ENCODE measurements at regions not wholly inside any gene's neighbourhood (a gene's known extent, or its start where the extent isn't known, plus 50 kb on each side); places are given as distances from the start of the nearest gene placed in this dataset.
A peak's percentile ranks its signal among the peaks of the same experiment; 100 is the strongest.

DNA sequence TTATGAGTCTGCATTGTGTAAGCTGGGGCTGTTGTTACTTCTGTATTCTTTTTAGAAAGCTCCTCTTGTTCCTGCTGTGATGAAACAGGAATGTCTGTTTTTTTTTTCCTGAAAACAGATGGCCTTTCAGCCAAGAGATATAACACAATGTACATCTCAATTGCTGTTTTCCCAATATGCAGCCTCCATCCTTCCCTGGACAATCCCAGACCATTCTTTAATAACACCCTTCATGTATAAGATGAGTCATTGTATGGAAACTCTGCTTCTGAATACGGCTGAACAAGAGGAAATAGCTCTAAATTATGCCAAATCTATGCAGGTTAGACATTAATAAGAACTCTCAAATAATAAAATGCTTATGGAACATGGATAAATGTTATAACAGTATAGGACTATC, 60.2 kb upstream of the LRRC4C start:
- Histone ChIP-seq H3K36me3 (no peaks in the 10 kb centered on the region), H3K27ac (no peak overlapping the region), H3K27me3 (no peaks in the 10 kb centered on the region), H3K4me3 (no peak overlapping the region), H3K4me1 (ENCODE audit: low read depth) (no peaks in the 10 kb centered on the region), H3K9me3 (ENCODE audit: low read depth) (no peaks in the 10 kb centered on the region)
- DNase-seq (ENCODE audit: low read depth in 1 of 2, low spot score in 1 of 2): peak in 1 of 2 donors; percentile 14
- TF ChIP-seq, protein P1, sequence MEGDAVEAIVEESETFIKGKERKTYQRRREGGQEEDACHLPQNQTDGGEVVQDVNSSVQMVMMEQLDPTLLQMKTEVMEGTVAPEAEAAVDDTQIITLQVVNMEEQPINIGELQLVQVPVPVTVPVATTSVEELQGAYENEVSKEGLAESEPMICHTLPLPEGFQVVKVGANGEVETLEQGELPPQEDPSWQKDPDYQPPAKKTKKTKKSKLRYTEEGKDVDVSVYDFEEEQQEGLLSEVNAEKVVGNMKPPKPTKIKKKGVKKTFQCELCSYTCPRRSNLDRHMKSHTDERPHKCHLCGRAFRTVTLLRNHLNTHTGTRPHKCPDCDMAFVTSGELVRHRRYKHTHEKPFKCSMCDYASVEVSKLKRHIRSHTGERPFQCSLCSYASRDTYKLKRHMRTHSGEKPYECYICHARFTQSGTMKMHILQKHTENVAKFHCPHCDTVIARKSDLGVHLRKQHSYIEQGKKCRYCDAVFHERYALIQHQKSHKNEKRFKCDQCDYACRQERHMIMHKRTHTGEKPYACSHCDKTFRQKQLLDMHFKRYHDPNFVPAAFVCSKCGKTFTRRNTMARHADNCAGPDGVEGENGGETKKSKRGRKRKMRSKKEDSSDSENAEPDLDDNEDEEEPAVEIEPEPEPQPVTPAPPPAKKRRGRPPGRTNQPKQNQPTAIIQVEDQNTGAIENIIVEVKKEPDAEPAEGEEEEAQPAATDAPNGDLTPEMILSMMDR (IDR thresholded peaks at IDR 0.05; ENCODE audit: low read depth, low read length): no peak

DNA sequence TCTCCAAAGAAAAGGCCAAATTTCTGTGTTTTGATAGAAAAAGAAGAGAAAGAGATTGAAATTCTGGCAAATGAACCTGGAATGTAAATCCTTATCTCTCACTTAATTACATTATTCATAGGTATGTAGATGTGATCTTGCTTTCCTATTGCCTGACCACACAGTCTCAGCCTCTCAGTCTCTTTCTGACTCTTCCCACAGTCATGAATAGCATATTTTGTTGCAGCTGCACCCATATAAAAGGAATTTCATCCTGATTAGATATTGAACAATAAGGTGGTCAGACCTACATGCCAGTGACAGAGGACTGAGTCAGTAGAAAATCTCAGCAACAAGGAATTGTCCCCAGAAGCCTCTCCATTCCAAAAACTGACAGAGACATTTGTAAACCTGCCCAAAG, 62.9 kb upstream of the LRRC4C start:
- H3K27me3 ChIP-seq: no peaks in the 10 kb centered on the region

DNA sequence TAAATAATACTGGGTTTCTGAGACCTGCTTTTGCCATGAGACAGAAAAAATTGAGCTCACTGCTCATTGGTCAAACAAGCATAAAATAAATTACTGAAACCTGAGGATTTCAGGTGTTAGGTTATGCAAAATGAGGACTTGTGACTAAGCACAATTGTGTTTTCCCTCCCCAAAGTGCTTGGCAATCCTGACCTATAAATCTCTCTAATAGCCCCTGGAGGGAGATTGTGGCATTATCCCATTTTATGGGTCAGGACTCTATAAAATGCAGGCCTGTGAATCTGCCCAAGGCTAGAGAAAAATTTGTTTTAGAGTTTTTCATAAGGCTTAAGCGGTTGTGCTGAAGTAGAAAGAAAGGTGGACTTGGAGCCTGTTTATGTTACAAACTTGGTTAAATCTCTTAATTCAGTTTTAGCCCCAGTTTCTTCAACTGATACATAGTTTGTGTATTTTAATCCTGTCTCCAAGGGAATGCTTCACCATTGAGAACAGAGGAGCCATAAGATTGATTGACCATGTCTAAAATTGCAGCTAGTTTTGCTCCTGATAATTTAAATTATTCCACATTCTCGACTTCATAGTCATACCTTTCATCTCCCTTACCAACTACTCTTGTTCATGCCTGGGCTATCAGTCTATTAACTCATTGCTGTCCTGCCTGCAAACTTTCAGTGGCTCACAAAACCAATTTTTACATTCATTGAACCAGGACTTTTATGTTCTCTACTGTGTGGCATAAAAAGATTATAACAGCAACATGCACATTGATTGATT, 63.6 kb upstream of the LRRC4C start:
- Histone ChIP-seq H3K4me3 (no peak overlapping the region), H3K4me1 (ENCODE audit: low read depth) (no peaks in the 10 kb centered on the region), H3K27me3 (no peaks in the 10 kb centered on the region), H3K9me3 (ENCODE audit: low read depth) (no peaks in the 10 kb centered on the region), H3K27ac (no peak overlapping the region), H3K36me3 (no peaks in the 10 kb centered on the region)
- TF ChIP-seq, protein P1 (IDR thresholded peaks at IDR 0.05; ENCODE audit: low read depth, low read length): no peak
- no peak for DNase-seq (ENCODE audit: low read depth in 1 of 2, low spot score in 1 of 2)

More for the DNA sequence above, 62.9 kb upstream of the LRRC4C start:
- H3K27ac ChIP-seq: no peak overlapping the region
- DNase-seq (ENCODE audit: low read depth in 1 of 2, low spot score in 1 of 2): no peak
- TF ChIP-seq, protein P1 (IDR thresholded peaks at IDR 0.05; ENCODE audit: low read depth, low read length): no peak
- H3K4me1 ChIP-seq (ENCODE audit: low read depth): no peaks in the 10 kb centered on the region
- no peak overlapping the region for H3K4me3 ChIP-seq
- H3K36me3 ChIP-seq: no peaks in the 10 kb centered on the region
- H3K9me3 ChIP-seq (ENCODE audit: low read depth): no peaks in the 10 kb centered on the region

DNA sequence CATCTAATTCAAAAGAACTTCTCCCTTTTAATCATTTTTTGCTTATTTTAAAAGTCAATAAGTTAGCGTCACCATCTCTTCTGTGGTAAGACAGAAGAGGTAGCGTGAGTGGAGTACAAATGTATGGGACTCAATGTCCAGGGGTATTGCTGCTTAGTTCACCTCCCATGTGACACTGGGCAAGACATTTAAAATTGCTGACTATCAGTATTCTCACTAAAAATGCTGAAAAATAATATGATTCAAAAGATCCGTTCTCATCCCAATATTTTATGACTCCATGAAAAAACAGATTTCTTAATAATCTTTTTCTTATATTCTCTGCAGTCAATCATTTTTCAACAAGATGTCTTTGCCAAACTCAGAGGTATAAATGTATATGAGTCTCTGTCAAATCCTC, 68.1 kb upstream of the LRRC4C start:
- no peak overlapping the region for H3K4me3 ChIP-seq
- no peaks in the 10 kb centered on the region for H3K36me3 ChIP-seq
- no peak overlapping the region for H3K27ac ChIP-seq
- H3K4me1 ChIP-seq (ENCODE audit: low read depth): no peaks in the 10 kb centered on the region
- TF ChIP-seq, protein P1 (IDR thresholded peaks at IDR 0.05; ENCODE audit: low read depth, low read length): no peak
- no peaks in the 10 kb centered on the region for H3K9me3 ChIP-seq (ENCODE audit: low read depth)
- no peaks in the 10 kb centered on the region for H3K27me3 ChIP-seq
- no peak for DNase-seq (ENCODE audit: low read depth in 1 of 2, low spot score in 1 of 2)

DNA sequence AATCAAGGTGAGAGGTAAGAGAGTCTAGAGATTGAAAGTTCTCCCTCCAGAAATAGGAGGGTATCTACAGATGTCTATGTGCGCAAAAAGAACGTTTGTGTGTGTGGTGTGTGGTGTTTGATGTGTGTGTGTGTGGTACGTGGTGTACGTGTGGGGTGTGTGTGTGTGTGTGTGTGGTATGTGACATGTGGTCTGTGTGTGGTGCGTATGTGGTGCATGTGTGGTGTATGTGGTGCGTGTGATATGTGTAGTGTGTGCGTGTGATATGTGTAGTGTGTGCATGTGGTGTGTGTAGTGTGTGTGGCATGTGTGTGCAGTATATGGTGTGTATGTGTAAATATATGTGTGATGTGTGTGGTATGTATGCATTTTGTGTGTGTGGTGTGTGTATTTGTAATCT, 73.0 kb upstream of the LRRC4C start:
- DNase-seq (ENCODE audit: low read depth in 1 of 2, low spot score in 1 of 2): no peak
- Histone ChIP-seq H3K4me1 (ENCODE audit: low read depth) (no peaks in the 10 kb centered on the region), H3K36me3 (no peaks in the 10 kb centered on the region), H3K27ac (no peak overlapping the region), H3K27me3 (no peaks in the 10 kb centered on the region), H3K9me3 (ENCODE audit: low read depth) (no peaks in the 10 kb centered on the region), H3K4me3 (no peak overlapping the region)
- TF ChIP-seq, protein P1 (IDR thresholded peaks at IDR 0.05; ENCODE audit: low read depth, low read length): no peak

Data from cardiac muscle cell (in vitro differentiated cells and primary cell).